CD1c-positive myeloid dendritic cell (primary cell): ENCODE measurements at regions not wholly inside any gene's neighbourhood (a gene's known extent, or its start where the extent isn't known, plus 50 kb on each side); places are given as distances from the start of the nearest gene placed in this dataset.
"Not testable (repeated sequence)": the region's sequence is repeated elsewhere in the genome, so short reads cannot be mapped to it uniquely, and the experiment has no call there.

Experiments used
- DNase-seq: peaks from one replicate; pipeline ENCODE4 v3.0.0-alpha.2; 2016; ENCODE audit errors: extremely low spot score

- DNase-seq: no peak
Measured at GRCh38 chr21:21851657-21852056, 853.4 kb downstream of the NCAM2 start.

DNA sequence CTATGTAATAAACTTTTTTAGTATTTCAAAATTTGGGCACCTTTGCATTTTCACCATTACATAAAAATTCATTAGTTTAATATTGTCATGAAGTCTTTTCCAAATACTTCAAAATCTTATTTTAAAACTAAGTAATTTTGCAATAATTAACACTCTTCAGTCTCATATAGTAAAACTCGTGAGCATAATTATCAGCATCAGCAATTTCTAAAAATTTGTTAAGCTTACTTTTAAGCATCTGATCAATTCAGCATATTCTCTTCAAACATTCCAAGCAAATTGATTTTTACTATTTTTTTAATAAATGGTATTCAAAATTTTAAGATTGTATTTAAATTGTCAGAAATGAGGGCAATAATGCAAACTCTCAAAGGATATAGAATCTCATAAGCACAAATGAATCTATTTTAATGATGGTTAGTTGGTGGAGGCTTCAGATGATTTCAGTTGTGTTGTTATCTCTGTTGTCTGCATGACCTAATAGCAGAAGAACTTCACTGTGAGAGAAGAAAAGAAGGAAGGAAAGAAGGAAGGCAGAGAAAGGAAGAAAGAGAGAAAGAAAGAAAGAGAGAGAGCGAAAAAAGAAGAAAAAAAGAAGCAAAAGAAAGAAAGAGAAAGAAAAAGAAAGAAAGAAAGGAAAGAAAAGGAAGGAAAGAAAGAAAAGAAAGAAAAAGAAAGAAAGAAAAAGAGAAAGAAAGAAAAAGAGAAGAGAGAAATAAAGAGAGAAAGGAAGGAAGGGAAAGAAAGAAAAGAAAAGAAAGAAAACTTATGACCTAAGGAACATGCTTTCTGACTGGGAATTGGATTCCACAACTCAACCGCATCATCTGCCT lies 860.5 kb downstream of the NCAM2 start:
- DNase-seq: no peak

DNA sequence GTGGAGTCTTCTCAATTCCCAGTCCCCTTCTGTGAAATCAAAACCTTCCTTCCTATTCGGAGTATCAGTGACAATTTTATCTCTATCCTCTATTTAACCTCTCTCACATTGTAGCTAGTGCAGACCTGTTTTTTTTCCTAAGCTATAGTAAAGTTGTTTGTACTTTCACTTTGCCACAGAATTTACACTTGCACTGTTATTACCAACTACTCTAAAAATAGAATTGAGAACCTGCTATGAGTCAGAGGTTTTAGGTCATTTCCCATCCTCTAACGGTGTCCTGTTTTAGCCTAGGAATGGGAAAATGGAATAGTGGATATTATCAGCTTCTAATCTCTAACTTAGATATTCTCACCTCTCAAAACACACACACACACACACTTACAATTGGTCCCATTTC lies 862.7 kb downstream of the NCAM2 start:
- no peak for DNase-seq

DNA sequence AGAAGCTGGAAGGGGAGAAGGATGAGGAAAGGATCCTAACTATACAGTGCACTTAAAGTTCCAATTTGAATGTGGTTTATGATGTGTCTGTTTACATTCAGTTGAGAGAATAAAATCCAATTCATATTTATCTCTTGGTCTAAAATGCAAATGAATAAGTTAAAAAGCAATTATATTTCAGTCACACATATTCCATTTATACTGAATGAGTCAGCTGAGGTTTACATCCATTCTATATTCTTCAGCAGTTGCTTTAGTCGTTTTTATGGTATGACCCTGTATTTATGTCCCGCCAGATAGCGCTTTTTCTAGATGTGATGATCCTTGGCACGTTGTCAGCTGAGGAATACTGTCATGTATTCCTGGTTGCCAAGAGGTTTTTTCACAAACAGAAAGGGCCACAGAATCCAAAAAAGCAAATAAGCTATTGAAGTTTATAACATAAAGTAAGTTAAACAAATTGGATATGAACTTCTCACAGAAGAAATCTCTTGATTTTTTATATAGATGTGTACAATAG lies 866.2 kb downstream of the NCAM2 start:
- no peak for DNase-seq

GRCh38 chr21:21897275-21897883 lies 899.2 kb downstream of the NCAM2 start:
- DNase-seq: no peak

- no peak for DNase-seq
Measured at GRCh38 chr21:21898801-21899200, 900.6 kb downstream of the NCAM2 start.

GRCh38 chr21:21902416-21902815 lies 904.2 kb downstream of the NCAM2 start:
- DNase-seq: not testable (repeated sequence)

GRCh38 chr21:21907271-21907670 lies 909.1 kb downstream of the NCAM2 start:
- DNase-seq: no peak

DNA sequence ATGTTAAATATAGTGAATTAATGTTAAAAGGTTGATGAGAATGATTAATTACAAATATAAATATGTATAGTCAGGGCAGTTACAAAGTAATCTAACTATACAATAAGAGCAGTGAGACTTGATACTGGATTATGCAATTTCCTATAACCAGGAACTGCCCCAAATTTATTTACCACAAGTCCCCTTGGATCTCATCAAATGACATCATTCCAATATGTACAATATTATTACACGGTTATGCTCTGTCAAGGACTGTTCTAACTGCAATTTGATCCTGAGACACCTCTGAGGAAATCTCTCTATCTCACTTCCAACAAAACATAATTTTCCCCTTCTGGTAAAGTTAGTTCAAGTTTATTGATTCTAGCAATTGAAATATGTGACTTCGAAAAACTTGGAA lies 917.6 kb downstream of the NCAM2 start:
- no peak for DNase-seq

GRCh38 chr21:21921410-21922232 lies 923.4 kb downstream of the NCAM2 start:
- DNase-seq: no peak

- DNase-seq: no peak
Measured at GRCh38 chr21:21929226-21929625, 931.0 kb downstream of the NCAM2 start.

DNA sequence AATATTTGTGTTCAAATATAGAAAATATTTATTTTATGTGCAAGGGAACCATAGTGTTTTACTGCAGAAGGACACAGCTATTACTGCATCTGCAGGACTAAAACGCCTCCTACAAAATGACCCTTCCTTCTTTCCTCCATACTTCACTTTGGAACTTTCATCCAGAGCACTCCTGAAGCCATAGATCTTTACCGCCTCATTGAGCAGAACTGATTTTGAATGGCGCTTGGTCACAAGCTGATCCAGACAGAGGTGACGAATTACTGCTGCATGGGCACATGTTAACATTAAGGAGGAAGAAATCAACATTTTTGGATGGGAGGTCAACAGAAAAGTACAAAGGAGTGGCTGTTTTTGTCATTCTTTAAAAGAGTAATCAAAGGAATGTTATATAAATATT lies 931.6 kb downstream of the NCAM2 start:
- DNase-seq: no peak

DNA sequence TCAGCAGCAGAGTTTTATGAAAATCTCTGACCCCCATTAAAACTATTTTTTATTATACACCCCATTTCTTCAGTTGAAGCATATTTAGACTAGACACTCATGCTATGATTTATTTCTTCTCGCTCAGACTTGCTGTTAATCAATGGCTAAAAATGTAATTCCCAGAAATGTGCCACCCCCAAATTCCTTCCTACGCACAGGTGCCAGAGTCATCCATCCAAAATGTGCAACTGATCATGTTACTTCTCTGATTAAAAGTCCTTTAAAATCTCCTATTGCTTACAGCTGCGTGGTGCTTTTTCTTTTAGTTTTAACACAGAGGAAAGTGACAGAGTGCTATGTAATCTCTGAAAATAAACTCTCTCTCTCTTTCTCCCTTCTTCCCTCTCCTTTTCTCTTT lies 954.4 kb downstream of the NCAM2 start:
- DNase-seq: no peak

- no peak for DNase-seq
Measured at GRCh38 chr21:21955204-21955603, 957.0 kb downstream of the NCAM2 start.

- no peak for DNase-seq
Measured at GRCh38 chr21:21957490-21957889, 959.3 kb downstream of the NCAM2 start.

- DNase-seq: no peak
Measured at GRCh38 chr21:21963911-21964310, 965.7 kb downstream of the NCAM2 start.

DNA sequence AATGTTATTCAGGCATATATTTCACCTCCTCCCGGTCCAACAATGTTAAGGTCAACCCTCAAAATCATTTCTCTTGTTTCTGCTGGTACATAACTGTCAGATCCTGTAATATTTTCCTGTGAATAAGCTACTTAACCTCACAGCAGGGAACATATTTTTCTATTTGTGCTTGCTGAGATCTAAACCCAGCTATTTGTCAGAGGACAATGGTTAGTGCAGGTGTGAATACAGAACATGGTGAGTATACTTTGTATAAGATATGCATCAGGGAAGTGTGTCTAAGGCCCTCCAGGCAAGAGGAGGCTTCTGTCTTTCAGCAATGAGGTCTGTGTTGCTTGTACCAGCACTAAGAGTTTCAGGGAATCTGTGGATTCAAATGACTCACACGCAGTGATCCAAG lies 970.6 kb downstream of the NCAM2 start:
- DNase-seq: no peak

DNA sequence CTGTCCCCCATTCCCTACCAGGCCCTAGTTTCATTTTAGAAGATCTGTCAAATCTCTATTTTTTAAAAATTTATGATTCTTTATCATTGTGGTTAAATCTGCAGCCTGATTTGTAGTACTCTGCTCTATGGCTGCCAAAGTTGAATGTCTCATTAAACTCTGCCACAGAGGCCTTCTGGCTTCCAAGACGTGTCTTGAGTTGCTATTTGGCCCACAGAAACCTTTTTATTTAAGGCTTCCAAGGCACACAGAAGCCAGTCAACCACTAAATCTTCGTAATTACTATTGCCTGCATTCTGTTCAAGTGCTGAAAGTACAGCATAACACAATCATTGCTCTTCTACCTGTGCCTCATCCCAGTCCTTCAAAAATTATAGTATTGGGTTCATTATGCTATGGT lies 971.0 kb downstream of the NCAM2 start:
- DNase-seq: no peak

GRCh38 chr21:21971384-21971783 lies 973.2 kb downstream of the NCAM2 start:
- no peak for DNase-seq

- DNase-seq: no peak
Measured at GRCh38 chr21:21973806-21974205, 975.6 kb downstream of the NCAM2 start.

GRCh38 chr21:21996891-21997290 lies 998.7 kb downstream of the NCAM2 start:
- DNase-seq: no peak
